HepG2 (cell line): ENCODE measurements at regions not wholly inside any gene's neighbourhood (a gene's known extent, or its start where the extent isn't known, plus 50 kb on each side); places are given as distances from the start of the nearest gene placed in this dataset.

Source experiments
- ATAC-seq: fragments of 200-7000 bp; cut with Tn5 transposase; 3 replicates; pipeline ENCODE4 v1.9.1; 2020; ENCODE audit warnings: mild to moderate bottlenecking, moderate library complexity
- BruUV-seq: library from RNA; stranded (reverse); fragments of 400-500 nt; replicated peaks from 2 replicates; lab custom pipeline; 2021; lab: Mats Ljungman, UMichigan
- CTCF ChIA-PET: fragments of 300-600 bp; formaldehyde crosslinking; extraction: SDS; loops from one replicate; lab custom pipeline; 2021; ENCODE audit warnings: low total read pairs, inconsistent platforms, low intra/inter-chr PET ratio; lab: Yijun Ruan, JAX
- POLR2A ChIA-PET: fragments of 350-600 bp; sonication (Branson Sonifier 250); formaldehyde crosslinking; loops from one replicate; lab custom pipeline; 2020; ENCODE audit warnings: antibody characterized with exemption, inconsistent platforms; lab: Yijun Ruan, JAX
- DNase-seq: peaks from one replicate; pipeline ENCODE4 v3.0.0-alpha.2; 2015; ENCODE audit warnings: low spot score
- FAIRE-seq: peaks from 3 replicates; lab custom pipeline; 2011; peaks lifted over from hg19 to GRCh38; lab: Jason Lieb, UNC
- H2AFZ ChIP-seq: one replicate; pipeline ENCODE4 v1.6.1; 2011; ENCODE audit warnings: low read length, inconsistent platforms
- H3K27ac ChIP-seq: fragments of 300-600 bp; 3 replicates; pipeline ENCODE4 v1.8.0; 2011; ENCODE audit warnings: mixed run types, mild to moderate bottlenecking, mixed read lengths, low read length, inconsistent platforms; ENCODE audit not compliant: insufficient read depth; ENCODE audit errors: extremely low read length
- H3K27me3 ChIP-seq, 2 experiments: fragments of 200-600 bp in 1 of 2; 2 replicates in 1 of 2; 3 replicates in 1 of 2; pipeline versions ENCODE4 v1.6.0 to v1.8.0; 2011; ENCODE audit warnings: low read length in 2 of 2, mild to moderate bottlenecking in 2 of 2, moderate library complexity in 2 of 2, inconsistent platforms in 1 of 2; ENCODE audit not compliant: insufficient read depth in 2 of 2, control insufficient read depth in 1 of 2
- H3K36me3 ChIP-seq, 2 experiments: fragments of 200-600 bp in 1 of 2; replicated peaks in 1 of 2; 2 replicates in 1 of 2; 3 replicates in 1 of 2; pipeline versions ENCODE4 v1.5.1 to v1.8.0; 2011; ENCODE audit warnings: low read length in 2 of 2, inconsistent platforms in 1 of 2; ENCODE audit not compliant: insufficient read depth in 2 of 2, control insufficient read depth in 1 of 2
- H3K4me1 ChIP-seq: 2 replicates; pipeline ENCODE4 v1.5.1; 2012; ENCODE audit warnings: low read length, inconsistent platforms; ENCODE audit not compliant: insufficient read depth
- H3K4me2 ChIP-seq: 2 replicates; pipeline ENCODE4 v1.6.0; 2011; ENCODE audit warnings: low read depth, low read length, inconsistent platforms
- H3K4me3 ChIP-seq, 3 experiments: fragments of 200-600 bp in 1 of 3; sonication (generic), shearing (Covaris generic) in 1 of 3; replicated peaks in 1 of 3; 2 replicates each; pipeline ENCODE4 v1.5.1; 2011 to 2016; ENCODE audit warnings: low read length in 3 of 3, inconsistent platforms in 2 of 3, low read depth in 2 of 3, mild to moderate bottlenecking in 2 of 3, control low read depth in 1 of 3, mixed read lengths in 1 of 3; ENCODE audit not compliant: insufficient read depth in 1 of 3
- H3K79me2 ChIP-seq: one replicate; pipeline ENCODE4 v1.6.1; 2011; ENCODE audit warnings: low read length, inconsistent platforms; ENCODE audit not compliant: insufficient read depth
- H3K9ac ChIP-seq: 2 replicates; pipeline ENCODE4 v1.6.0; 2011; ENCODE audit warnings: mild to moderate bottlenecking, low read depth, low read length, inconsistent platforms; ENCODE audit not compliant: insufficient read depth
- H3K9me3 ChIP-seq: 2 replicates; pipeline ENCODE4 v1.5.1; 2012; ENCODE audit warnings: mild to moderate bottlenecking, low read length
- H4K20me1 ChIP-seq: 2 replicates; pipeline ENCODE4 v1.6.0; 2011; ENCODE audit warnings: inconsistent platforms, mild to moderate bottlenecking, low read length, moderate library complexity; ENCODE audit not compliant: insufficient read depth
- HMGA1 ChIP-seq: sonication (generic); formaldehyde crosslinking; conservative IDR thresholded peaks from 2 replicates; pipeline ENCODE4 v1.4.0; 2020; ENCODE audit warnings: missing genetic modification reagents
- RBM39 ChIP-seq: fragments of 200-400 bp; formaldehyde crosslinking; IDR thresholded peaks from one replicate; pipeline ENCODE4 v1.6.1; 2018; ENCODE audit warnings: antibody characterized with exemption, mild to moderate bottlenecking, low read depth, low read length; ENCODE audit not compliant: poor library complexity, severe bottlenecking
- TRAFD1 ChIP-seq: sonication (generic); formaldehyde crosslinking; IDR thresholded peaks from 2 replicates; pipeline ENCODE4 v1.5.1; 2020; ENCODE audit warnings: missing genetic modification reagents, mild to moderate bottlenecking, borderline replicate concordance
- ZNF142 ChIP-seq: sonication (generic); formaldehyde crosslinking; IDR thresholded peaks from 2 replicates; pipeline ENCODE4 v1.4.0; 2020; ENCODE audit warnings: missing genetic modification reagents
- ZNF263 ChIP-seq: sonication (generic); formaldehyde crosslinking; IDR thresholded peaks from 2 replicates; pipeline ENCODE4 v1.4.0; 2020; ENCODE audit warnings: missing genetic modification reagents
- WGBS: methylation state at CpG from one replicate; pipeline ENCODE4 v1.1.6; 2017; ENCODE audit warnings: low lambda C conversion rate; 5-methylcytosine and 5-hydroxymethylcytosine counted together
- in situ Hi-C: cut with HindIII; loops from 2 replicates; pipeline ENCODE4 v1.10.0; 2017; ENCODE audit warnings: low pct_unique_long_range_greater_than_20kb; ENCODE audit not compliant: extremely low pct_ligation_motif_present
- intact Hi-C: fragments of 100-400 bp; cut with micrococcal nuclease; formaldehyde crosslinking; loops from one replicate; pipeline ENCODE4 v1.10.0; 2022; ENCODE audit not compliant: unreplicated experiment
- small RNA-seq, 3 experiments: library from RNA; depleted of rRNA; stranded (forward); fragments of <200 nt; gene quantifications; one replicate each; pipeline ENCODE3, GENCODE V24; 2012; ENCODE audit warnings: low read depth in 2 of 3, low replicate concordance in 1 of 3; ENCODE audit not compliant: insufficient read length in 3 of 3, insufficient read depth in 2 of 3

GRCh38 chr7:57868771-57869483 lies 418.9 kb downstream of the ZNF716 start:
- Histone ChIP-seq H4K20me1 (no peaks in the 10 kb centered on the region), H3K9ac (no peak overlapping the region), H3K4me2 (peak overlapping the region; percentile 39), H3K4me1 (no peaks in the 10 kb centered on the region), H3K4me3 (peak overlapping the region; percentile 40 to 50 (median 49); a peak in 4 of 6 replicates), H3K27me3 (no peaks in the 10 kb centered on the region; a peak in 1 of 5 replicates), H2AFZ (no peak overlapping the region), H3K79me2 (no peaks in the 10 kb centered on the region), H3K36me3 (no peaks in the 10 kb centered on the region), H3K9me3 (no peaks in the 10 kb centered on the region), H3K27ac (no peak overlapping the region)
- CTCF ChIA-PET, result no interaction called here
- 50% methylated on average over 66 of the region's 66 CpGs for WGBS
- DNase-seq (no peak), ATAC-seq (no peak), FAIRE-seq (no peak)
- BruUV-seq, result no TSS peak
- in situ Hi-C loops, result no loop called here
- intact Hi-C loops, result no loop called here
- TF ChIP-seq ZNF142 (0 out of 2 replicates have a peak, but pooled peaks have one; percentile 53), HMGA1 (CRISPR knock-in tag) (no peak), ZNF263 (no peak), RBM39 (peak; percentile 37), TRAFD1 (CRISPR knock-in tag) (no peak)
- POLR2A ChIA-PET, result no interaction called here

Small RNA genes lying in the stretch of these regions (small RNA-seq; reads per million reads assigned to genes)
- 0 reads per million in 3 experiments for gene AC023141.11
- 0 reads per million in 3 experiments for gene AC023141.12
- 0 reads per million in 3 experiments for gene AC023141.8
